VCaP (cell line): ENCODE measurements at regions not wholly inside any gene's neighbourhood (a gene's known extent, or its start where the extent isn't known, plus 50 kb on each side); places are given as distances from the start of the nearest gene placed in this dataset.
"Not testable (repeated sequence)": the region's sequence is repeated elsewhere in the genome, so short reads cannot be mapped to it uniquely, and the experiment has no call there.

ENCODE experiments used
- H3K27ac ChIP-seq: fragments of 450-650 bp; 2 replicates; pipeline ENCODE4 v1.5.1; 2017
- TF ChIP-seq, protein P1 (sequence below): fragments of 450-650 bp; conservative IDR thresholded peaks from 2 replicates; pipeline ENCODE4 v1.5.1; 2017; ENCODE audit warnings: mild to moderate bottlenecking, moderate library complexity

DNA sequence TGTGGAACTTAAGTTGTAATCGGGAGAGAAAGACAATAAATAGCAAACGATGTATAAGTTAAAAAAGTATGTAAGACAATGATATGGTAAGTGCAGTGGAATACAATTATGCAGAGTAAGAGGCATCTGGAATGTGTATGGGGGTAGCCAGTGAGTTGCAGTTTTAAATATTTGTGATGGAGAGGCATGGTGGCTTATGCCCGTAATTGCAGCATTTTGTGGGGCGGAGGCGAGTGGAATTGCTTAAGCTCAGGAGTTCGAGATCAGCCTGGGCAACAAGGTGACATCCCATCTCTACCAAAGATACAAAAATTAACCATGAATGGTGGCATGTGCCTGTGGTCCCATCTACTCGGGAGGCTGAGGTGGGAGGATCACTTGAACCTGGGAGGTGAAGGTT is 52.5 kb upstream of the WDFY3 start:
- H3K27ac ChIP-seq, result no peak overlapping the region
- TF ChIP-seq, protein P1, sequence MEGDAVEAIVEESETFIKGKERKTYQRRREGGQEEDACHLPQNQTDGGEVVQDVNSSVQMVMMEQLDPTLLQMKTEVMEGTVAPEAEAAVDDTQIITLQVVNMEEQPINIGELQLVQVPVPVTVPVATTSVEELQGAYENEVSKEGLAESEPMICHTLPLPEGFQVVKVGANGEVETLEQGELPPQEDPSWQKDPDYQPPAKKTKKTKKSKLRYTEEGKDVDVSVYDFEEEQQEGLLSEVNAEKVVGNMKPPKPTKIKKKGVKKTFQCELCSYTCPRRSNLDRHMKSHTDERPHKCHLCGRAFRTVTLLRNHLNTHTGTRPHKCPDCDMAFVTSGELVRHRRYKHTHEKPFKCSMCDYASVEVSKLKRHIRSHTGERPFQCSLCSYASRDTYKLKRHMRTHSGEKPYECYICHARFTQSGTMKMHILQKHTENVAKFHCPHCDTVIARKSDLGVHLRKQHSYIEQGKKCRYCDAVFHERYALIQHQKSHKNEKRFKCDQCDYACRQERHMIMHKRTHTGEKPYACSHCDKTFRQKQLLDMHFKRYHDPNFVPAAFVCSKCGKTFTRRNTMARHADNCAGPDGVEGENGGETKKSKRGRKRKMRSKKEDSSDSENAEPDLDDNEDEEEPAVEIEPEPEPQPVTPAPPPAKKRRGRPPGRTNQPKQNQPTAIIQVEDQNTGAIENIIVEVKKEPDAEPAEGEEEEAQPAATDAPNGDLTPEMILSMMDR, result no peak

DNA sequence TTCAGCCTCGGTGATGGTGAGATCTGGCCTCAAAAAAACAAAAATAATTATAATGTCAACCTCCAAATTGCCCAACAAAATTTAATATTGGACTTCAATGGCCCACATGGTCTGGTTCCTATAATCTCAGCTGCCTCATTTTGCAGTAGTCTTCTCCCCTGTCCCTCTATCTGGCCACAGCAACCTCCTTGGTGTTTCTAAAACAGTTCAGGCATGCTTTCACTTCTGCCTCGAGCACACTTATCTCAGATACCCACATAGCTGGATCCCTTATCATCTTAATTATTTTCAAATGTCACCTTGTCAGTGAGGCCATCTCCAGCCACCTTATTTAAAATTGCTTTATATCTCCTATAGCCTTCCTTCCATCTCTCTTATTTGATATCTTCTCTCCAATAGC is 52.9 kb upstream of the WDFY3 start:
- H3K27ac ChIP-seq, result no peak overlapping the region
- TF ChIP-seq, protein P1, result no peak

DNA sequence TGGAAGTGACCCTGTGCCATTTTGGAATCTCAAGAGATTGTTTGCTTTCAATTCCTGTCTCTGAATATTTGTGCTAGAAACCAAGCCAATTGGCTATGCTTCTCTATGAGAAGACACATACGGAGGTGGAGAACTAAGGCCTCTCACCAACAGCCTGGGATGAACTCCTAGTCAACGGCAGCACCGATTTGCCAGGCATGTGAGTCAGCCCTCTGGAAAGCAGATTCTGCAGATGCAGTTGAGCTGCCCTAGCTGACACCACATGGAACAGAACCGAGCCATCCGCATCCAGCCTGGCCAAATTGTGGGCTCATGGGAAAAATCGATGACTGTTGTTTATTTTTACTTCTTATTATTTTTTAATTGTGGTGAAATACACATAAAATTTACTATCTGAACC is 58.2 kb upstream of the WDFY3 start:
- TF ChIP-seq, protein P1, result no peak
- no peak overlapping the region for H3K27ac ChIP-seq

DNA sequence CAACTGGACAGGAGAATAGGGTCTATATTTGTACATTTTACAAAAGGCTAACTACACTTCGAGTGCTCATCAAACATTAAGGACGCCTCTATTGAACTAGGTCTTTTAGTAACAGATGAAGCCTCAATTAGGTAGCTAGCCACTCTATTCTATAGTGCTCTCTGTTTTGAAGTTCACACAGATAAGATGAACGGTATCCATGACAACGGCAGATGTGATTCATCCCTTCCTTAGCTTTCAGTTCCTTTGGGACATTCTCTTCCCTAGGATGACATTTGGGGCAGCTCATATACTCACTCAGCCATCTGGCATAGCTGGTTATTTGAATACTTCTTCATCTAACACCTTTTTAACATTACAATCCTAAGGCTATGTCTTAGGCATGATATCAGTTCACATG is 62.4 kb upstream of the WDFY3 start:
- no peak overlapping the region for H3K27ac ChIP-seq
- TF ChIP-seq, protein P1, result no peak

DNA sequence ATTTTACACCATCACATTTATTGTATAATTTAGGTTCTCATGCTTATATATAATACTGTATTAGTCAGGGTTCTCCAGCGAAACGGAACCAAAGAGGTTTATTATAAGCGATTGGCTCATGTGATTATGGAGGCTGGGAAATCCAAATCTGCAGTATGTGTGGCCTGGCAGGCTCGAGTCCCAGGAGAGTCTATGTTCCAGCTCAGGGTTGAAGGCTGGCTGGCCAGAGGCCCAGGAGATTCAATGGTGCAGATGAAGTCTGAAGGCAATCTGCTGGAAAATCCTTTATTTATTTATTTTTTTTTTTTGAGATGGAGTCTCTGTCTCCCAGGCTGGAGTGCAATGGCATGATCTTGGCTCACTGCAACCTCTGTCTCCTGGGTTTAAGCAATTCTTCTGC is 63.0 kb upstream of the WDFY3 start:
- TF ChIP-seq, protein P1, result no peak
- no peak overlapping the region for H3K27ac ChIP-seq

DNA sequence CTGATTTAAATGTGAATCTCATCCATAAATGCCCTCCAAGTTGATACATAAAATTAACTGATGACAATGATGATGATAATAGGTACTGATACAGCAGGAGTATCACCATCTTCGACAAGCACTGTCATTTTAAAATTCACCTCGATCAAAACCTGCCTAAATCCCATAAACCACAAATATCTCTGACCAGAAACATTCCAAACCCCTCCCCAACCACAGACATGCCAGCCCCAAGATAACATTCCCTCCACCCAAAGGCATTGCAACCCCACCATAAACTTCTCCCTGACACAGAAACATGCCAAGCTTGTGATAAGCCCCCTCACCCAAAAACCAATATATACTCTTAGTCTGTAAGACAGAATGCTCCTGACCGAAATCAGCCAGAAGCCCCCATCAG is 63.7 kb upstream of the WDFY3 start:
- H3K27ac ChIP-seq, result no peak overlapping the region
- TF ChIP-seq, protein P1, result no peak

DNA sequence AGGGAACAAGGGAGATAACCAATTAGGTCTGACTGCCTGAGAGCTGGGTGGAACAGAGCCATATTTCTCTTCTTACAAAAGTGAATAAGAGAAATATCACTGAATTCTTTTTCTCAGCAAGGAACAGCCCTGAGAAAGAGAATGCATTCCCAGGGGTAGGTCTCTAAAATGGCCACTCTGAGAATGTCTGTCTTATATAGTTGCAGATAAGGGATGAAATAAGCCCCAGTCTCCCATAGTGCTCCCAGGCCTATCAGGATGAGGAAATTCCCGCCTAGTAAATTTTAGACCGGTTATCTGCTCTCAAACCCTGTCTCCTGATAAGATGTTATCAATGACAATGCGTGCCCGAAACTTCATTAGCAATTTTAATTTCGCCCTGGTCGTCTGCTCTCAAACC is 67.3 kb upstream of the WDFY3 start:
- H3K27ac ChIP-seq, result not testable (repeated sequence)

DNA sequence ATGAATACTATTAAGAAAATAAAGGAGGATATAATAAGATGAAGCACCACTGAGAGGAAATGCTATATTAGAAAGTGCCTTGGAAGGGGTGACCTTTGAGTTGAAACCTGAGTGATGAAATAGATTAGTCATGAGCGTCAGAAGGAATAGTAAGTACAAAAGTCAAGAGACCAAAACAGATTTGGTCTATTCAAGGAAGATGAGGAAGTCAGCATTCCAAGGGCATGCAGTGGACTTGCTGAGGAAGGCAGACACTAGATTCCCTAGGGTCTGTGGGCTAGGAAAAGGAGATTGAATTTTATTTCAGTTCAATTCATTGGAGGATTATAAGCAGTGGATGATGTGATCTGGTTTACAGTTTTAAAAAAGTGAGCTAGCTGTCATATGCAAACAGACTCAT is 73.0 kb upstream of the WDFY3 start:
- TF ChIP-seq, protein P1, result no peak

DNA sequence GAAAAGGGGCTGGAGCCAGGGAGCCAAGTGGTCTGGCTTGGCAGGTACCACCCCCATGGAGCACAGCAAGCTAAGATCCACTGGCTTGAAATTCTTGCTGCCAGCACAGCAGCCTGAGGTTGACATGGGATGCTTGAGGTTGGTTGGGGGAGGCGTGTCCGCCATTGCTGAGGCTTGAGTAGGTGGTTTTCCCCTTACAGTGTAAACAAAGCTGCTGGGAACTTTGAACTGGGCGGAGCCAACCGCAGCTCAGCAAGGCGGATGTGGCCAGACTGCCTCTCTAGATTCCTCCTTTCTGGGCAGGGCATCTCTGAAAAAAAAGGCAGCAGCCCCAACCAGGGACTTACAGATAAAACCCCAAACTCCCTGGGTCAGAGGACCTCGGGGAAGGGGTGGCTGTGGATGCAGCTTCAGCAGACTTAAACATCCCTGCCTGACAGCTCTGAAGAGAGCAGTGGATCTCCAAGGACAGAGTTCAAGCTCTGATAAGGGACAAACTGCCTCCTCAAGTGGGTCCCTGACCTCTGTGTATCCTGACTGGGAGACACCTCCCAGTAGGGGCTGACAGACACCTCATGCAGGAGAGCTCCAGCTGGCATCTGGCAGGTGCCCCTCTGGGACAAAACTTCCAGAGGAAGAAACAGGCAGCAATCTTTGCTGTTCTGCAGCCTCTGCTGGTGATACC is 77.5 kb upstream of the WDFY3 start:
- not testable (repeated sequence) for H3K27ac ChIP-seq

More for the DNA sequence above, 73.0 kb upstream of the WDFY3 start:
- no peak overlapping the region for H3K27ac ChIP-seq
